HG03521 (cell line): ENCODE measurements at regions not wholly inside any gene's neighbourhood (a gene's known extent, or its start where the extent isn't known, plus 50 kb on each side); places are given as distances from the start of the nearest gene placed in this dataset.
A peak's percentile ranks its signal among the peaks of the same experiment; 100 is the strongest.

ENCODE experiments used
- ATAC-seq: cut with Tn5 transposase; IDR thresholded peaks from one replicate; pipeline ENCODE4 v1.9.1; 2021; ENCODE audit warnings: mild to moderate bottlenecking, moderate library complexity; ENCODE audit not compliant: unreplicated experiment

- no peak for ATAC-seq
These were observed 59.5 kb downstream of the FZD1 start for GRCh38 chr7:91323626-91324158.

- no peak for ATAC-seq
These were observed 60.4 kb downstream of the FZD1 start for GRCh38 chr7:91324663-91325062.

GRCh38 chr7:91325726-91326125 is 61.5 kb downstream of the FZD1 start:
- no peak for ATAC-seq

- no peak for ATAC-seq
These were observed 62.4 kb downstream of the FZD1 start for GRCh38 chr7:91326516-91327199.

GRCh38 chr7:91327346-91327745 is 63.1 kb downstream of the FZD1 start:
- no peak for ATAC-seq

GRCh38 chr7:91329571-91329970 is 65.3 kb downstream of the FZD1 start:
- no peak for ATAC-seq

GRCh38 chr7:91330191-91330808 is 66.1 kb downstream of the FZD1 start:
- no peak for ATAC-seq

- no peak for ATAC-seq
These were observed 66.6 kb downstream of the FZD1 start for GRCh38 chr7:91330866-91331265.

- no peak for ATAC-seq
These were observed 71.9 kb downstream of the FZD1 start for GRCh38 chr7:91336106-91336505.

GRCh38 chr7:91338226-91339020 is 74.2 kb downstream of the FZD1 start:
- no peak for ATAC-seq

- ATAC-seq, result no peak
These were observed 78.1 kb downstream of the FZD1 start for GRCh38 chr7:91342346-91342745.

GRCh38 chr7:91343420-91343960 is 79.3 kb downstream of the FZD1 start:
- ATAC-seq, result no peak

- ATAC-seq, result no peak
These were observed 79.9 kb downstream of the FZD1 start for GRCh38 chr7:91343996-91344629.

- ATAC-seq, result no peak
These were observed 80.7 kb downstream of the FZD1 start for GRCh38 chr7:91344911-91345310.

- ATAC-seq, result peak; percentile 45
These were observed 81.2 kb downstream of the FZD1 start for GRCh38 chr7:91345449-91345848.

- no peak for ATAC-seq
These were observed 82.2 kb downstream of the FZD1 start for GRCh38 chr7:91346426-91346825.

GRCh38 chr7:91347290-91347689 is 83.1 kb downstream of the FZD1 start:
- no peak for ATAC-seq

GRCh38 chr7:91348711-91349110 is 84.5 kb downstream of the FZD1 start:
- no peak for ATAC-seq

- ATAC-seq, result no peak
These were observed 87.1 kb downstream of the FZD1 start for GRCh38 chr7:91351374-91351773.

- ATAC-seq, result no peak
These were observed 87.9 kb downstream of the FZD1 start for GRCh38 chr7:91352091-91352490.

- ATAC-seq, result no peak
These were observed 89.6 kb downstream of the FZD1 start for GRCh38 chr7:91353848-91354247.
